ENCODE measurements at regions not wholly inside any gene's neighbourhood (a gene's known extent, or its start where the extent isn't known, plus 50 kb on each side); places are given as distances from the start of the nearest gene placed in this dataset.

DNA sequence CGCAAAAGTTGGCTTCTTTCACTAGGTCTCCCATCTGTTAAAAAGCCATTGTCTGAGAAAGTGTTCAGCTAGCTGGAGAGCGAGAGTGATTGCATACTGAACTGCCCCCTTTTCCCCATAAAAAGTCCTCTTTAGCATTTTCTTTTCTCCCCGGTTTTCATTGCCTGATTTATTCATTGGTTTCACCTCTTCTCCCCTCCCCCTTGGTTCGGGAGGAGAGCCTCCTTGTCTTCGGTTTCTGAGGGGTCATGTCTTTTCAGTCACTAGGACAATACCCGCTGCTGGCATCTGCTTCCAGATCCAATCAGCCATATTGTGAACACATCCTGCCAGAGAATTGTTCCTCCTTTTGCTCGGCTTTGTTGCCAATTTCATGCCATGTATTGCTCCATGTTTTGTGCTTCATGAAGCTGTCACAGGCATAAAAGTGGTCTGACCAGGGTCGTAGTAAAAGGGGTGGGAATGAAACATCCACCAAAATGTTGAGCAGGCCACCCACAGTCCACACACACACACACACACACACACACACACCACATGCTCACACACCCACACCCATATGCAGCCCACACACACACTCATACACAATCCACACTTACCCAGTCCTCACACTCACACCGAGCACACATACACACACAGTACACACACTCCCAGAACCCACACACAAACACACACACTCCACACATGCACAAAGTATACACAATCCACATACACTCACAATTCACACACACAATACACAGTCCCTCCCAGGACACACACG lies 136.0 kb downstream of the NKX6-1 start (continued):
- no peak for TF ChIP-seq MYC (IDR thresholded peaks at IDR 0.05; ENCODE audit: low read depth, low read length)
- TF ChIP-seq MYC (CRISPR knock-in tag; IDR thresholded peaks at IDR 0.05; ENCODE audit: borderline replicate concordance, low read depth): no peak
- TF ChIP-seq, protein P1, sequence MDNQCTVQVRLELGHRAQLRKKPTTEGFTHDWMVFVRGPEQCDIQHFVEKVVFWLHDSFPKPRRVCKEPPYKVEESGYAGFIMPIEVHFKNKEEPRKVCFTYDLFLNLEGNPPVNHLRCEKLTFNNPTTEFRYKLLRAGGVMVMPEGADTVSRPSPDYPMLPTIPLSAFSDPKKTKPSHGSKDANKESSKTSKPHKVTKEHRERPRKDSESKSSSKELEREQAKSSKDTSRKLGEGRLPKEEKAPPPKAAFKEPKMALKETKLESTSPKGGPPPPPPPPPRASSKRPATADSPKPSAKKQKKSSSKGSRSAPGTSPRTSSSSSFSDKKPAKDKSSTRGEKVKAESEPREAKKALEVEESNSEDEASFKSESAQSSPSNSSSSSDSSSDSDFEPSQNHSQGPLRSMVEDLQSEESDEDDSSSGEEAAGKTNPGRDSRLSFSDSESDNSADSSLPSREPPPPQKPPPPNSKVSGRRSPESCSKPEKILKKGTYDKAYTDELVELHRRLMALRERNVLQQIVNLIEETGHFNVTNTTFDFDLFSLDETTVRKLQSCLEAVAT (IDR thresholded peaks at IDR 0.05): no peak
- TF ChIP-seq RFX1 (IDR thresholded peaks at IDR 0.05): no peak
- no peak for TF ChIP-seq TRIM28 (IDR thresholded peaks at IDR 0.05)
- TF ChIP-seq, protein P2, sequence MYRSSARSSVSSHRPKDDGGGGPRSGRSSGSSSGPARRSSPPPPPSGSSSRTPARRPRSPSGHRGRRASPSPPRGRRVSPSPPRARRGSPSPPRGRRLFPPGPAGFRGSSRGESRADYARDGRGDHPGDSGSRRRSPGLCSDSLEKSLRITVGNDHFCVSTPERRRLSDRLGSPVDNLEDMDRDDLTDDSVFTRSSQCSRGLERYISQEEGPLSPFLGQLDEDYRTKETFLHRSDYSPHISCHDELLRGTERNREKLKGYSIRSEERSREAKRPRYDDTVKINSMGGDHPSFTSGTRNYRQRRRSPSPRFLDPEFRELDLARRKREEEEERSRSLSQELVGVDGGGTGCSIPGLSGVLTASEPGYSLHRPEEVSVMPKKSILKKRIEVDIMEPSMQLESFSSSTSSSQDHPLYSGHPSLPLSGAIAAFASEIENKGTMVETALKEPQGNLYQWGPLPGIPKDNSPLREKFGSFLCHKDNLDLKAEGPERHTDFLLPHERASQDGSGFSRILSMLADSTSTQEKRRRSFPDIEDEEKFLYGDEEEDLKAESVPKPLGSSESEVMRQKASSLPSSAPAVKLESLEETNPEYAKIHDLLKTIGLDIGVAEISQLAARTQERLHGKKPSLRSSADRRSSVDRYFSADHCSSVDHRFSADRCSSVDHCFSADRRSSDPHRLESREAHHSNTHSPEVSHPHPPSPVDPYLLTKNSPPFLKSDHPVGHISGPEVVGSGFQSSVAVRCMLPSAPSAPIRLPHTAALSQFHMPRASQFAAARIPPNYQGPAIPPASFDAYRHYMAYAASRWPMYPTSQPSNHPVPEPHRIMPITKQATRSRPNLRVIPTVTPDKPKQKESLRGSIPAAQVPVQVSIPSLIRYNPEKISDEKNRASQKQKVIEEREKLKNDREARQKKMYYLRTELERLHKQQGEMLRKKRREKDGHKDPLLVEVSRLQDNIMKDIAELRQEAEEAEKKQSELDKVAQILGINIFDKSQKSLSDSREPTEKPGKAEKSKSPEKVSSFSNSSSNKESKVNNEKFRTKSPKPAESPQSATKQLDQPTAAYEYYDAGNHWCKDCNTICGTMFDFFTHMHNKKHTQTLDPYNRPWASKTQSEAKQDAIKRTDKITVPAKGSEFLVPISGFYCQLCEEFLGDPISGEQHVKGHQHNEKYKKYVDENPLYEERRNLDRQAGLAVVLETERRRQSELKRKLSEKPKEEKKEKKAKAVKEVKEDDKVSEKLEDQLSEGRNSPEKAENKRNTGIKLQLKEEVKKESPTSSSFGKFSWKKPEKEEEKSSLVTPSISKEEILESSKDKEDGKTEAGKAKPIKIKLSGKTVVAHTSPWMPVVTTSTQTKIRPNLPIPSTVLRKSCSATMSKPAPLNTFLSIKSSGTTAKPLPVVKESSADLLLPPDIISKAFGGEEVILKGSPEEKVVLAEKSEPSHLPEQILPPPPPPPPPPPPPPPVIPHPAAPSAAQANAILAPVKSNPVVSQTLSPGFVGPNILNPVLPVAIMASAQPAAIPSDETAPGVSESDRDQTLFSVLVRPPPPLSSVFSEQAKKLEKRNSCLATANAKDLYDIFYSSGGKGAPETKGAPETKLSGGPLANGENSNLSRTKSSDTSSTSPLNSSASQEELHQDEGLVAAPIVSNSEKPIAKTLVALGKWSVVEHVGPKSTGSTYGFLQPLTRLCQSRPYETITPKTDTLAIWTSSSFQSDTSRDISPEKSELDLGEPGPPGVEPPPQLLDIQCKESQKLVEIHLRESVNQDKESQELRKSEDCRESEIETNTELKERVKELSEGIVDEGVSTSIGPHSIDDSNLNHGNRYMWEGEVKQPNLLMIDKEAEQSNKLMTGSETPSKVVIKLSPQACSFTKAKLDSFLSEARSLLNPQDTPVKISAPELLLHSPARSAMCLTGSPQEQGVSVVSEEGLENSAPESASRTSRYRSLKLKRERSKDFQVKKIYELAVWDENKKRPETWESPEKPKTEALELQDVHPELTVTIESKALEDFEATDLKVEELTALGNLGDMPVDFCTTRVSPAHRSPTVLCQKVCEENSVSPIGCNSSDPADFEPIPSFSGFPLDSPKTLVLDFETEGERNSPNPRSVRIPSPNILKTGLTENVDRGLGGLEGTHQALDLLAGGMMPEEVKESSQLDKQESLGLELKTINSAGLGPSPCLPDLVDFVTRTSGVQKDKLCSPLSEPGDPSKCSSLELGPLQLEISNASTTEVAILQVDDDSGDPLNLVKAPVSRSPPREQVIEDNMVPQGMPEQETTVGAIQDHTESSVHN (IDR thresholded peaks at IDR 0.05; ENCODE audit: borderline replicate concordance in 1 of 2, low read depth in 1 of 2): no peak
- no peak for TF ChIP-seq POLR2G (IDR thresholded peaks at IDR 0.05; ENCODE audit: low read depth, low read length)

Measured in K562 (cell line).